NCI-H1417 (cell line): ENCODE measurements at regions not wholly inside any gene's neighbourhood (a gene's known extent, or its start where the extent isn't known, plus 50 kb on each side); places are given as distances from the start of the nearest gene placed in this dataset.
"Not testable (repeated sequence)": the region's sequence is repeated elsewhere in the genome, so short reads cannot be mapped to it uniquely, and the experiment has no call there.

Source experiments
- DNase-seq, 3 experiments: peaks; one replicate each; lab custom pipeline; 2025; lab: John Stamatoyannopoulos, UW

GRCh38 chr11:34001557-34002064, 49.9 kb upstream of the CAPRIN1 start:
- DNase-seq: no peak

GRCh38 chr11:33999393-33999792, 52.1 kb upstream of the CAPRIN1 start:
- no peak for DNase-seq

DNA sequence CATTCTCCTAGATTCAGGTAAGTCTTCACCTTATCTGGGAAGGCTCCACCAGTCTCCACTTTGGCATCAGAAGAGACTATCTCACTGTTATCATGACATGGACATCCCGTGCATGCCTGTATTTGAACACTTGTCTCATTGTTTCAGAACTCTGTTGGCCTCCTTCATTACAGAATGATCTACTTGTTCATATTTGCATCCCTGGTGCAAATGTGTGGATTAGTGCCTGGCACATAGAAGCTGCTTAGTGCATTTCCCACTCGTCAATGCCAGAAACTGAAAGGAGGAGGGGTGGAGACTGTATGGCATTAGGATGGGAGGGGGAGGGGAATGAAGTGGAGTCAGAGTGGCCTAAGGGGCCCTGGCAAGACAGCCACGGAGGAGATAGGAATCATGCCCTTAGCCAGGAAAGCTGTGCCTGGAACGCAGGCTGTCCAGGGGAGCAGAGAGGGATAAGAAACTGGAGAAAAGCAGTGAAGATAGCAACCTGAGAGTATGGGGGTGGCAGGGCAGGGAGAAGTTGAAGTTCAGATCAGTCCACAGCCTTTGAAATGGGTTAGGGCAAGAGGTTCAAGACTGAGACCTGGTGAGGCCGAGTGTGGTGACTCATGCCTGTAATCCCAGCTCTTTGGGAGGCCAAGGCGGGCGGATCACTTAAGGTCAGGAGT, 53.8 kb upstream of the CAPRIN1 start:
- peak in 2 of 3 experiments; percentile 32 to 63 for DNase-seq

- peak; percentile 79 to 88 (median 83) for DNase-seq
Measured at GRCh38 chr11:33996498-33997454, 54.8 kb upstream of the CAPRIN1 start.

DNA sequence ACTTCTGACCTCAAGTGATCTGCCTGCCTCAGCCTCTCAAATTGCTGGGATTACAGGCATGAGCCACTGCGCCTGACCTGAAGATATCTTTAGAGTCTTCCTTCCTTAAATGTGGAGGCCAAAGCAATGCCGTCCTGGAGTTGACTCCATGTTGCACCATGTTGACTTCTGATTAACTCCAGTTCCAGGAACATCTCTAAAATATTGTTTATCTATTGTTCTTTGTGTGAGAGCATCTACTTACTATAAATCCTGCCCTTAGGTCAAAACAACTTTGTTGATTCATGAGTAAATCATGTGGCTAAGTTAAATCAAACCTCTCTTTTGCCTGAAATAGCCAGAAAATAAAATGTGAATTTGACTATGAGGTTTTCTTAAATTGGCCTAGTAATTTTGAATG, 56.6 kb upstream of the CAPRIN1 start:
- no peak for DNase-seq

DNA sequence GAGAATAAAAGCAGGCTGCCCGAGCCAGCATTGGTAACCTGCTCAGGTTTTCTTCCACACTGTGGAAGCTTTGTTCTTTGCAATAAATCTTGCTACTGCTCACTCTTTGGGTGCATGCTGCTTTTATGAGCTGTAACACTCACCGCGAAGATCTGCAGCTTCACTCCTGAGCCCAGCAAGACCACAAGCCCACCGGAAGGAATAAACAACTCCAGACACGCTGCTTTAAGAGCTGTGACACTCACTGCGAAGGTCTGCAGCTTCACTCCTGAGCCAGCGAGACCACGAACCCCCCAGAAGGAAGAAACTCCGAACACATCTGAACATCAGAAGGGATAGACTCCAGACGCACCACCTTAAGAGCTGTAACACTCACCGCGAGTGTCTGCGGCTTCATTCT, 60.4 kb upstream of the CAPRIN1 start:
- DNase-seq: not testable (repeated sequence)

- DNase-seq: not testable (repeated sequence)
Measured at GRCh38 chr11:33990131-33990530, 61.4 kb upstream of the CAPRIN1 start.

DNA sequence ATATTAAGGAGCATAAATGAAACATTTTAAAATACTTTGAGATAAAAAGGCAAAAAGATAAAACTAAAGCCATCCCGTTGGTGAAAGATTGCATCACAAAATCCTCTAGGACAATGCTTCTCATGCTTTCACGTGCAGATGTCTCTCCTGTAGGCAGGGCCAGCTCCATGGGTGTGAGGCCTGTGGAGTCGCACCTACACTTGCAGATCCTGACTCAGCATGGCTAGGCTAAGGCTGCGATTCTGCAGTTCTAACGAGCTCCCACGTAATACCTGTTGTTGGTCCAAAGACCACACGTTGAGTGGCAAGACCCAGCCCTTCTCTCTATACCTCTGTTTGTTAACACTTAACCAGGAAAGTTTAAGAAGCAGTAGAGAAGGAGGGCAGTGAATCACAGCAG, 62.1 kb upstream of the CAPRIN1 start:
- DNase-seq: no peak

GRCh38 chr11:33988586-33989370, 62.8 kb upstream of the CAPRIN1 start:
- no peak for DNase-seq

DNA sequence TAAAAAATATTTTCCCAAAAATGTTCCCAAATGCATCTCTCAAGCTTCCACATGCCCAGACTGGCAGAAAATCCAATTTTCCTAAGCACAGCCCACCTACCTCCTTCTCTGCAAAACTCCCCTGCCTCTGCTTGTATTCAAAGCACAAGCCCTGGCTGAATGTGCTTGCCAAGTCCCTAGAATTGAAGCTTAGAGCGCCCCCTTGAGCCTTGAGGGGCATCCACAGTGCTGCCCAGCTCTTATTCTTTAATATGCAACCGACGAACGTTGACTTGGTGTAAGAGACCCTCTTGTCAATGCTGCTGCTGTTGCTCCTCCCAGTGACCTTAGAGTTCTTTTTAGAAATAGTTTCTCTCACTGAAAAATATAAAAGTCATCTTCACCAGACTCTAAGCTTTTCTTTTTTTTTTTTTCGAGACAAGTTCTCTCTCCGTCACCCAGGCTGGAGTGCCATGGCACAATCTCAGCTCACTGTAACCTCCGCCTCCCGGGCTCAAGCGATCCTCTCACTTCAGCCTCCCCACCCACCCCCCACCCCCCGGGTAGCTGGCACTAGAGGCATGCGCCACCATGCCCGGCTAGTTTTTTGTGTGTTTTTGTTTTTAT, 63.5 kb upstream of the CAPRIN1 start:
- peak; percentile 20 to 85 (median 62) for DNase-seq

- no peak for DNase-seq
Measured at GRCh38 chr11:33987545-33987944, 64.0 kb upstream of the CAPRIN1 start.

DNA sequence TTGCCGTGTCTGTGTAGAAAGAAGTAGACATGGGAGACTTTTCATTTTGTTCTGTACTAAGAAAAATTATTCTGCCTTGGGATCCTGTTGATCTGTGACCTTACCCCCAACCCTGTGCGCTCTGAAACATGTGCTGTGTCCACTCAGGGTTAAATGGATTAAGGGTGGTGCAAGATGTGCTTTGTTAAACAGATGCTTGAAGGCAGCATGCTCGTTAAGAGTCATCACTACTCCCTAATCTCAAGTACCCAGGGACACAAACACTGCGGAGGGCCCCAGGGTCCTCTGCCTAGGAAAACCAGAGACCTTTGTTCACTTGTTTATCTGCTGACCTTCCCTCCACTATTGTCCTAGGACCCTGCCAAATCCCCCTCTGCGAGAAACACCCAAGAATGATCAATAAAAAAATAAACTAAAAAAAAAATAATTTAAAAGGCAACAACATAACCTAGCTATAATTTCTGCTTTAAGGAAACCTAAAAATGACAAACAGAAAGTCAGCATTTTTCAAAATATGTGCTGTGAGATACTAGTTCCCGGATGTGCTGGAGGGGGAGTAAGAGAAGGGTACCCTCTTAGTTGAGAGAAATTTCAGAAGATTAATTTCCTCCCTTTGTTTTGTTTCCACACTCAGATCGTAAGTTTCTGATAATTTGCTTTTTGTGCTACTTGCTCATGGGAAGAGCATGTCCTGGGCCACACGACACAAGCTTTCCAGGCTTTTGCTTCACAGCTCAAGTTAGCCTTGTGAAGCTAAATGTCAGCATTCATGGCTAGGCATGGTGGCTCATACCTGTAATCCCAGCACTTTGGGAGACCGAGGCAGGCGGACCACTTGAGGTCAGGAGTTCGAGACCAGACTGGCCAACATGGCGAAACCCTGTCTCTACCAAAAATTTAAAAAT, 64.7 kb upstream of the CAPRIN1 start:
- DNase-seq: not testable (repeated sequence)

GRCh38 chr11:33984682-33985389, 66.7 kb upstream of the CAPRIN1 start:
- DNase-seq: no peak

DNA sequence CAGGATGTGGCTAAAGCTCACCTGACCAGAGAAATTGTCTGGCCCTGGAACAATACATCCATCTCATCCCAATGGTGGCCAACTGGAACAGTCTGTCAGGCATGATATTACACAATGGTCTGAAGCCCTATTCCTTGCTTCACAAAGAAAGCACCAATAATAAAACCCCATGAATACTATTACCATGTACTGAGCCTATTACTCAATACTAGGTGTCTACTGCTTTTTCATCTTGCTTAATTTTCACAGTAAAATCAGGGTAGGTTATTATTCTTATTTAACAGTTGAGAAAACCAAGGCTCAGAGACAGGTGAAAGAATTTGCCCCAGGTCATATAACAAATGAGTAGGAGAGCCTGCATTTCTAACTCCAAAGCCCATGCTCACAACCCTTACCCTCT, 68.9 kb upstream of the CAPRIN1 start:
- DNase-seq: no peak

DNA sequence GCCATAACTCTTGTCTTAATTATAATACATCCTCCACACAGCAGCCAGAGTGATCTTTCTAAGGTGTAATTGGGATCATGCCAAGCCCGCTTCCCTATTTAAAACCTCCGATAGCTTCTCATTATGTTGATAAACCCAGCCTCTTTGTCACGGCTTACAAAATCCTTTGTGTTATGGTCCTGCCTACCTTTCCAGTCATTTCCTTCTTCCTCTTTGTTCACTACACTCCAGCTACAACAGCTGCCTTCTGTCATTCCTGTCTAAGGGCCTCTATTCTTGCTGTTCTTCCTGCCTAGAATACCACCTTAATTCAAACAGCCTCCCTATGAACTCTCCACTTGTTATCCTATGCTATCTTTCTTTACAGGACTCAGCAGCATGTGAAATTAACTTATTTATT, 70.6 kb upstream of the CAPRIN1 start:
- peak; percentile 24 to 75 (median 73) for DNase-seq

DNA sequence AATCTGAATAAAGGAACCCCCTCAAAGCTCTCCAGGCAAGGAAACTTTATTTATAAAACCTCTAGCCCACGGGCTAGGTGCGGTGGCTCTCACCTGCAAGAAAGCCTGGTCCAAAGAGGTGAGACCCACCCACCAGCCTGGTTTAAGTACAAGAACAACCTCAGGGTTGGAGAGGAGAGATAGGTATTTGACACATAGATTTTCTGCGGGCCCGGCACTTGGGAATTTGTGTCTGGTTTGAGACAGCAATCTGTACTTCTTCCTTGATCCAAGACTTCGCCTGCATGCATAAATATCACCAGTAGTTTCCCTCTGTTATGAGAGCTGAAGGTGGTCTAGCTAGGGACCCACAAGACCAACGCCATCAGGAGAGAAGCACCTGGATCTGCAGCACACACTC, 73.2 kb upstream of the CAPRIN1 start:
- DNase-seq: no peak

DNA sequence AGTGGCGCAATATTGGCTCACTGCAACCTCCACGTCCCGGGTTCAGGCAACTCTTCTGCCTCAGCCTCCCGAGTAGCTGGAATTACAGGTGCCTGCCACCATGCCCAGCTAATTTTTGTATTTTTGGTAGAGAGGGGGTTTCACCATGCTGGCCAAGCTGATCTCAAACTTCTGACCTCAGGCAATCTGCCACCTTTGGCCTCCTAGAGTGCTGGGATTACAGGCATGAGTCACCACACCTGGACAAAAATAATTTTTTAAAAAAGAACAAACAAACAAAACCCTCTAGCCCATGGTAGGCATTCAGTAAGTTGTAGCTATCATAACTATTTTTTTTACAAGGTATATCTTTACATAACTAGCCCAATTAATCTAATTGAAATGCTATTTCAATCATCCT, 73.9 kb upstream of the CAPRIN1 start:
- DNase-seq: no peak

GRCh38 chr11:33976495-33977199, 74.9 kb upstream of the CAPRIN1 start:
- no peak for DNase-seq

DNA sequence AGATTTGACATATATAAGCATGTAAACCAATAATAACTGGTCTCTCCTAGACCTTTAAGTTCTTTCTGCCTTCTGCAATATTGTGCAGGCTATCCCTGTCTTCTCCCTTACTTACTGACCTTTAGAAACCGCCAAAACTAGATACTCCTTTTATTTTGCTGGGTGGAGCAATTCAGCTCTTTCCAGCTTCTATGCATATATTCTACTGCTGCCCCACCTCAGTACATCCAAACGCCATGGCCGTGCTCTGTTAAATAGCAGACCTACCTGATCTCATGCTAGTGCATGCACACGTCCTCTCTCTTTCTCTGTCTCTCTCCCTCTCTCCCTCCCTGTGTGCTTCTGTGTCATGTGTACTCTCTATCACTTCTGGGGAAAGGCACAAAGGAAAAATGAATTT, 76.7 kb upstream of the CAPRIN1 start:
- DNase-seq: no peak
